ENCODE measurements at regions not wholly inside any gene's neighbourhood (a gene's known extent, or its start where the extent isn't known, plus 50 kb on each side); places are given as distances from the start of the nearest gene placed in this dataset.

DNA sequence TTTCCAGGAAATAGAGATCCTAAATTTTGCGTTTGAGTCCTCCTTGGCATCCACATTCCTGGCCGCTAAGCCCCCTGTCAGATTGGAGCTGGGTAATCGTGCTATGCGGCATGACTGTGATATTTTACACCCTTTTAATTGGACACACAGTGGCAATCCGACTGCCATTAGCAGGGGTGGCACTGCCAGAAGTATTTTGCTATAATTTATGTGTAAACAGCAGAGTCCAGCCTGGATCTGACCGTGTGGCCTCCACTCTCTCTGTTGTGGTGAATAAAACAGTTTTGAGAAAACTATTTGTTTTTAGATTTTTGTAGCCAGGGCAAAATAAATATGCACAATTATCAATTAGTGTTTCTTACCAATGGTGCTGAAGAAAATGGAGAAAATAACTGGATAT, 281.0 kb upstream of the IRX2 start:
- TF ChIP-seq, protein P1, sequence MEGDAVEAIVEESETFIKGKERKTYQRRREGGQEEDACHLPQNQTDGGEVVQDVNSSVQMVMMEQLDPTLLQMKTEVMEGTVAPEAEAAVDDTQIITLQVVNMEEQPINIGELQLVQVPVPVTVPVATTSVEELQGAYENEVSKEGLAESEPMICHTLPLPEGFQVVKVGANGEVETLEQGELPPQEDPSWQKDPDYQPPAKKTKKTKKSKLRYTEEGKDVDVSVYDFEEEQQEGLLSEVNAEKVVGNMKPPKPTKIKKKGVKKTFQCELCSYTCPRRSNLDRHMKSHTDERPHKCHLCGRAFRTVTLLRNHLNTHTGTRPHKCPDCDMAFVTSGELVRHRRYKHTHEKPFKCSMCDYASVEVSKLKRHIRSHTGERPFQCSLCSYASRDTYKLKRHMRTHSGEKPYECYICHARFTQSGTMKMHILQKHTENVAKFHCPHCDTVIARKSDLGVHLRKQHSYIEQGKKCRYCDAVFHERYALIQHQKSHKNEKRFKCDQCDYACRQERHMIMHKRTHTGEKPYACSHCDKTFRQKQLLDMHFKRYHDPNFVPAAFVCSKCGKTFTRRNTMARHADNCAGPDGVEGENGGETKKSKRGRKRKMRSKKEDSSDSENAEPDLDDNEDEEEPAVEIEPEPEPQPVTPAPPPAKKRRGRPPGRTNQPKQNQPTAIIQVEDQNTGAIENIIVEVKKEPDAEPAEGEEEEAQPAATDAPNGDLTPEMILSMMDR (IDR thresholded peaks at IDR 0.05; ENCODE audit: low read depth, low read length, missing control alignments): no peak
- DNase-seq (ENCODE audit: low read depth): no peak
- in situ Hi-C loops (cut with HindIII; ENCODE audit: low sequenced_read_pairs): no loop called here
- no peak overlapping the region for H3K4me3 ChIP-seq (ENCODE audit: low read depth, low read length)

DNA sequence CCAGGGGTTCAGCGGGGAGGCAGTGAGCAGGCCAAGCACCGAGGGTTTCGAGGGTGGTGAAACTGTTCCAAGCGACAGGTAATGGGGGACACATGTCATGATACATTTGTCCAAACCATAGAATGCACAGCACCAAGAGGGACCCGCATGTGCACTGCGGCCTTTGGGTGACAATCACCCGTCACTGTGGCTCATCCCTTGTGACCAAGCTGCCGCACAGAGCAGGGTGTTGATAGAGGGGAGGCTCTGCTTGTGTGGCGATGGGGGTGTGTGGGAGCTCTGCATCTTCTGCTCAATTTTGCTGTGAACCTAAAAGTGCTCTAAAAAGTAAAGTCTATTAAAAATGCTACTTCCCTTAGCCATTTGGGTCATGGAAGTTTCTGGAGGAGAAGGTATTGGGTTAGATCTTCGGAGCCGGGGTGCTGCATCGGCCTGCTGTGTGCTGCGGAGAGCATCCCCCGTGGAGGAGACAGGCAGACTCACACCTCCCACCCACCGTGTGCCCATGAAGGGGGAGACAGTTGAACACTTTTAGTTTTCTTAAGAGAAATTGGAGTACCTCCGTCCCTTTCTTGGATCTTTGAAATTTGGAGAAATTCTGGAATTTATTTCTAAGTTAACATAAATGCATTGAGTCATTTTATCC, 280.4 kb upstream of the IRX2 start:
- in situ Hi-C loops (cut with HindIII; ENCODE audit: low sequenced_read_pairs): no loop called here
- DNase-seq (ENCODE audit: low read depth): no peak
- H3K4me3 ChIP-seq (ENCODE audit: low read depth, low read length): no peak overlapping the region
- TF ChIP-seq, protein P1 (IDR thresholded peaks at IDR 0.05; ENCODE audit: low read depth, low read length, missing control alignments): no peak

DNA sequence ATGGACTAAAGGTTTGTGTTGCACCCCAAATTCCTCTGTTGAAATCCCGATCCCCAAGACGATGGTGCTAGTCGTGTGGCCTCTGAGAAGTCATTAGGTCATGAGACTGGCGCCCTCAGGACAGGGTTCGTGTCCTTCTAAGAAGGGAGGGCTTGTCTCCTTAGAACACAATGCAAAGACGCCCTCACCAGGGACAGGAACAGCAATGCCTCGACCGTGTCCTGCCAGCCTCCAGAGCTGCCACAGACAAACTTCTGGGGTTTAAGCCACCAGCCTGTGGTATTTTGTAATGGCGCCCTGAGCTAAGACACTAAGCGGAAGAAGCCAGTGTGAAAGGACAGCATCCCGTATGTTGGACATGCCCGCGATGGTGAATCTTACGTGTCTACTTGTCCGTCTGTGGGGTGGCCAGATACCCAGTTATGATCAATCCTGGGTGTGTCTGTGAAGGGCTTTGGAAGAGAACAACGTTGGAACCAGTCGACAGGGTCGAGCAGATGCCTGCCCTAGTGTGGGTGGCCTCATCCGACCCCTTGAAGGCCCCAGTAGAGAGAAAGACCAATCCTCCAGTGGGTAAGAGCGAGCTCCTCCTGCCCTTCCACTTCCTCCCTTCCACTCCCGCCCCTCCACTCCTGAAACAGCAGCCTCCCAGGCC, 279.2 kb upstream of the IRX2 start:
- in situ Hi-C loops (cut with HindIII; ENCODE audit: low sequenced_read_pairs): no loop called here
- TF ChIP-seq, protein P1 (IDR thresholded peaks at IDR 0.05; ENCODE audit: low read depth, low read length, missing control alignments): no peak
- no peak overlapping the region for H3K4me3 ChIP-seq (ENCODE audit: low read depth, low read length)
- DNase-seq (ENCODE audit: low read depth): no peak

DNA sequence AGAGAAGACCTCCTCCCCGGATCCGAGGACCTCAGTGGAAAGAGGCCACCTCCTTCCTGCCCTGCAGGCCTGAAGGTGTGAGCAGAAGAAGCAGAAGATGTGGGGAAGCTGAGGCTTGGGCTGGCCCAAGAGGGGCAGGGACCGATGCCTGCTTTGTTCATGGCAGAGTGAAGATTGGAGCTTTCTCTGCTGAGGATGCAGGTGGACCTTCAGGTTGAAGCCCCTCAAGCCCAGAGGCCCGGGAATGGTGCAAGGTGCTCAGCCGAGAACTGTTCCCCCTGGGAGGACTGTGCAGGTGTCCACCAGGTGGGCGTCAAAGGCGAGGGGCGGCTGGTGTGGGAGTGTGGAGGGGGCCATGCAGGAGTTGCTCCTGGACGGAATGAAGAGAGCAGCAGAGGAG, 277.9 kb upstream of the IRX2 start:
- DNase-seq (ENCODE audit: low read depth): no peak
- TF ChIP-seq, protein P1 (IDR thresholded peaks at IDR 0.05; ENCODE audit: low read depth, low read length, missing control alignments): no peak
- in situ Hi-C loops (cut with HindIII; ENCODE audit: low sequenced_read_pairs): no loop called here
- no peak overlapping the region for H3K4me3 ChIP-seq (ENCODE audit: low read depth, low read length)

DNA sequence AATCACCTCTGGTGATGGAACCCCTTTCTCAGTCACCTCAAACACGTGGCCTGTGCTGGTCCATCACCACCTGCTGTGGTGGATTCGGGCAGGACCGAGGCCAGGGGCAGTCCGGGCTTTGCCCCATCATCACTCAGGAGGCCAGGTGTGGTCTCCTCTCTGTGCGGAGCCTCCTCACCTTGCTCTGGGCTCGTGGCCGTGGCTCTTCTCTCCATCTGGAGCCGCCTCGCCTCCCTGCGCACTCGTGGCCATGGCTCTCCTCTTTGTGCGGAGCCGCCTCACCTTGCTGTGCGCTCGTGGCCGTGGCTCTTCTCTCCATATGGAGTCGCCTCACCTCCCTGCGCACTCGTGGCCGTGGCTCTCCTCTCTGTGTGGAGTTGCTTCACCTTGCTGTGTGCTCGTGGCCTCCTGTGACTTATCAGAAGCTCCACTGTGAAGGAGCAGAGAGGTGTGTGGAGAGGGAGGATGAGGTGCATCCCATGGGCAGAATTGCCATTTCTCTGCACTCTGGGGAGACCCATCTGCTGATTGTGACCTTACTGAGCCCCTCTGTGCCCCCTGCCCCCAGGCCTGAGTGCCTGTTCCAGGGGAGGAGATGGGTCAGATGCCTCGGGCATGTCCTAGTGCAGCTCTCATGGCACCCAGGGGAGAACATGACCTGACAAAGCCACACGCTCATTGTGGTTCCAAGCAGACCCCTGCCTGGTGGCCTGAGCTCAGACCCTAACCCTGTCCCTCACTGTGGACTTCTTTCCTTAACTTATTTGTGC, 276.6 kb upstream of the IRX2 start:
- TF ChIP-seq, protein P1 (IDR thresholded peaks at IDR 0.05; ENCODE audit: low read depth, low read length, missing control alignments): no peak
- H3K4me3 ChIP-seq (ENCODE audit: low read depth, low read length): no peak overlapping the region
- DNase-seq (ENCODE audit: low read depth): no peak
- in situ Hi-C loops (cut with HindIII; ENCODE audit: low sequenced_read_pairs): no loop called here

DNA sequence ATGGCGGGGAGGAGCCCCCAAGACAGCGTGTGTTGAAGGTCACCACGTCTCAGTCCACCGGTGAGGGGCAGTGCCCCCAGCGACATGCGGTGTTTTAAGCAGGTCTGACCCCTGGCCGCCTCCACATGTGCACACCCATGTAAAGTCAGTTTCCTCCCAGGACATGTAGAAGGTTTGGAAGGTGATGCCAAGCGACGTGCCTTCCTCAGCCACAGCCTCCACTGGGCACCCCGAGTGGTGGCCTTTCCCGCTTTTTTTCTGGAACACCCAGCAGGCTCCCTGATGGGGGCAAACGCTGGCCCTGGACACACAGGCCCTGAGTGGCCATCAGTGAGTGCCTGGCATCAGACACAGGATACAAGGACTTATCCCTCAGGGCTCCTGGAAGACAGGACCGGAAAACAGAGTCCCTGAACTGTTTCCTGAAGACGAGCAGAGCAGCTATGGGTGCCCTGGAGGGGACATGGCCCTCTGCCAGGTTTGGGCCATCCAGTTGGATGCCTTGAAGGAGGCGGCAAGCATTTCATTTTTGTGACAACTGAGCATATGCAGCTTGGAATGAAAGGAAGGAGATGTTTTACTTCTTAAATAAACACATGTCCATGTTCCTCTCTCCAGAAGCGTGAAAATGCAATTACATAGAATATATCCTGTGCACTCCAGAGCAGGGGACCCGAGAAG, 275.8 kb upstream of the IRX2 start:
- TF ChIP-seq, protein P1 (IDR thresholded peaks at IDR 0.05; ENCODE audit: low read depth, low read length, missing control alignments): no peak
- in situ Hi-C loops (cut with HindIII; ENCODE audit: low sequenced_read_pairs): no loop called here
- no peak overlapping the region for H3K4me3 ChIP-seq (ENCODE audit: low read depth, low read length)
- DNase-seq (ENCODE audit: low read depth): no peak

All from astrocyte of the cerebellum (primary cell).